ENCODE measurements at regions not wholly inside any gene's neighbourhood (a gene's known extent, or its start where the extent isn't known, plus 50 kb on each side); places are given as distances from the start of the nearest gene placed in this dataset.

DNA sequence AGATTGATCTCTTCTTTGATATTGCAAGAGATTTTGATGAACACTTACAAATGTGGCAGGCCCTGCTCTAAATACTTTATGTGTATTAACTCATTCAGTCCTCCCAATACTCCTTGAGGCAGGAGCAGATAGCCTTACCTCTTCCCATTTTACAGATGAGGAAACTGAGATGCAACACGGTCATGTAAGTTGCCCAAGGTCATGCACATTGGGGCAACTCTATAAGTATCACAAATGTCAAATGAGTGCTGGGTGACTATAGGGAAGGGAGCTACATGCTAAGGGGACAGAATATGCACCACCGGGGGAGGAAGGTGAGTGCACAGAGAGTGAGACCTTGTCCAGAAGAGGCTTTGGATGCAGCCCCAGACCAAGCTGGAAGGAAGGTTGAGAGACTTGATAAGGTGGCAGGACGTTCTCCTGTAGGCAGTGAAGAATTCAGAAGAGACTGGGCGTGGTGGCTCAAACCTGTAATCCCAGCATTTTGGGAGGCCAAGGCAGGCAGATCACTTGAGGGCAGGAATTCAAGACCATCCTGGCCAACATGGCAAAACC lies 132.3 kb upstream of the PWP1 start:
- no peak for DNase-seq

DNA sequence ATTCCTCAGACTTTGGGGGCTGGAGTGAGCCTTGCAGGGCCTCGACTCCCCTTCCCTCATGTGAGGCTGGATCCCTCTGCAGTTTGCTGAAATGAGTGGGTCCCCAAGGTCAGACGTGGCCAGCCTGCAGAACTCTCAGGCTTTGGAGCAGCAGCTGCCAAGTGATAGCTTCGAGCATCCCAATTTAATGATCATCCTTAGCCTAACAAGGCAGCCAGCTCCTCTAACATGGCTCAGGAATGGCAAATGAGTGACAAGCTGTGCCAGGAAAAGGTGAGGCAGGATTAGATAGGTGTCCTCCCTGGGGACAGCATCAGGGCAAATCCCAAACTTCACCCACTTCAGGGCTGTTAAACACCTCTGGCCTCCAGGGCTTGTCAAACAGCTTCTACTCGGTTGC lies 130.7 kb upstream of the PWP1 start:
- DNase-seq, result no peak

- DNase-seq, result no peak
Observed at GRCh38 chr12:107557026-107557425, 128.6 kb upstream of the PWP1 start.

- no peak for DNase-seq
Observed at GRCh38 chr12:107557589-107558100, 128.0 kb upstream of the PWP1 start.

DNA sequence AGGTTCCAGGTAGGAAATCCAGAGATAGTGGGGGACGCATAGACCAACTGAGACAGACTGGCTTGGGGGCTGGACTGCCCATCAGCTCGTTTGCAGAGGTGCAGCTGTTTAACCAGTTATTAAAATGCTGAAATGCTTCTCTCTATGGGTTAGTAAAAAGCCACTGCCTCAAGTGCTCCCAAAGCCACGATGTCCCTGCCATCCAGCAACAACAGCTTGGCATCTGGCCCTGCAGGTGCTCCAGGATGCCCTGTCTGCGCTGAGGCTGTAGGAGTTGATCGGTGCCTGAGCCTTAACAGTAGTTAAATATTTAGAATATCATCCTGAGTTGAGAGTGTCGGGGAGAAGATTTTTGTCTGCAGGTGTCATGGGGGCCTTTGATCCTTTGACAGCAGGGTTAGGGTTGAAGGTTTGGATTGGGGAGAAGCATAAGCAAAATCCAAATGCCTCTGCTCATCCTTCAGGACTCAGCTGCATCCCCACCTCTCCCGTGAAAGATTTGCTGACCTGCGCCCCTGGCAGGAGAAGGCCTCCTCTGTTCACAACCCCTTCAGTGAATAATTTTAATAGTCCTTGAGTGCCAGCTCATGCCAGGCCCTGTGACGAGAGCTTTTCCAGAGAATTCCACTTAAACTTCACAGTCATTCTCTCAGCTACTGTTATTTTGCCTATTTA lies 127.3 kb upstream of the PWP1 start:
- no peak for DNase-seq

- DNase-seq, result no peak
Observed at GRCh38 chr12:107558816-107559382, 126.7 kb upstream of the PWP1 start.

GRCh38 chr12:107560165-107560898 lies 125.3 kb upstream of the PWP1 start:
- DNase-seq, result no peak

DNA sequence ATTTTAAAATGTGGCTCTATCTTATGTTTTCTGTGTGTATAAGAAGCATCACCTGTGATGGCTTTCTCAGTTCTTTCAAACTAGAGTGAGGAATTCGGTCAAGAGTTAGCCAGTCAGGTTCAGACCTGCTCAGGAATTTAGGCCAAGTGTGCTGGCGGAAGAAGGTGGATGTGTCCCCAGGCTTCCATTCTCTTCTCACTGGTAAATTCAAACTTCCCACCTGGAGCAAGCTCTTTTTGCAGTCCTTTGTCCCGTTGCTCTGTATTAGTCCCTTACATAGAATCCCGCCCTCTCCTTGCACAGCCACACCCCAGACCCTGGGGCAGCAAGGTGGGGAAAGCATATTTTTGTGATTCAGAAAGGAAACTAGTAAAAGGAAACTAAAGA lies 124.7 kb upstream of the PWP1 start:
- DNase-seq, result no peak

GRCh38 chr12:107564946-107565345 lies 120.7 kb upstream of the PWP1 start:
- no peak for DNase-seq

- DNase-seq, result no peak
Observed at GRCh38 chr12:107565551-107565950, 120.0 kb upstream of the PWP1 start.

DNA sequence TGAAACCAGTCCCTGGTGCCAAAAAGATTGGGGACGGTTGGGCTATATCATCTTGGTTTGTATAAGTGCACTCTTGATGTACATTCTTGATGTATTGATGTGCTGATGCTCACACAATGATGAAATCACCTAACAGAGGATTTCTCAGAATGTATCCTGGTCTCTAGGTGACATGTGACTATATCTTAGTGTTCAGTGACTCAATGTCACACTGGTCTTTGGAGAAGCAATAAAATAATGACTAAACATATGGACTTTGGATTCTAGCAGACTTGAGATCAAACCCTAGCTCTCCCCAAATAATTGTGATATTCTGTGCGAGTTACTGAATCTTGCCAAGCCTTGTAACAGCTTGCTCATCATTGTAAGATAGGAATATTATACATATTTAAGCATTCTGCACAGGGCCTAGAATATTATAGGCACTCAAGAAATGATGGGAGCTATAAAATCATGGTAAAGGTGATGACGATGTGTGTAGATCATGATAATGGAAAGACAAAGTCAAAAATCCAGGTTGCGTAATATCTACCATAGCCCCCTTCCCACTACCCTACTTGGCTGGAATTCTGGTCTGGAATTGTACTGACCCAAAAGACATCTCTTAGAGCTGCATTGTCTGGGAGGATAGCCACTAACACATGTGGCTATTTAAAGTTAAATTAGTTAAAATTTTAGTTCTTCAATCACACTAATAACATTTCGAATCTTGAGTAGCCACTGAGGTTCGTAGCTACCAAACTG lies 117.6 kb upstream of the PWP1 start:
- no peak for DNase-seq

- no peak for DNase-seq
Observed at GRCh38 chr12:107568718-107569117, 116.9 kb upstream of the PWP1 start.

DNA sequence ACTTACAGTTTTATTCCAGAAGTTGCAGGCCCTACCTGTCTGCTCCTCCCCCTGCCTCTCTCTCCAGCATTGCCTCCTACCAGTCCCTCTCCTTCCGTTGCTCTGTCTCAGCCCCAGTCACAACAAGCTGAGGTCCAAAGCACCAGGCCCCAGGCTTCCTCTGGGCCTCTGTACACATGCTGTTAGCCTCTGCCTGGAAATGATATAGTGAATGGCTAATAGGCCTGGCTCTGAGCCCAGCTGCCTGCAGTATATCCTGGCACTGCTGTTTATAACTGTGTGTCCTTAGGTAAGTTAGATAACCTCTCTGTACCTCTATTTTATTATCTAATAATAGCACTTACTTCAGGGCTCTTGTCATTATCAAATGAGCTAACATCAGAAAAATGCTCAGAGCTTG lies 114.9 kb upstream of the PWP1 start:
- no peak for DNase-seq

- no peak for DNase-seq
Observed at GRCh38 chr12:107571492-107571891, 114.1 kb upstream of the PWP1 start.

DNA sequence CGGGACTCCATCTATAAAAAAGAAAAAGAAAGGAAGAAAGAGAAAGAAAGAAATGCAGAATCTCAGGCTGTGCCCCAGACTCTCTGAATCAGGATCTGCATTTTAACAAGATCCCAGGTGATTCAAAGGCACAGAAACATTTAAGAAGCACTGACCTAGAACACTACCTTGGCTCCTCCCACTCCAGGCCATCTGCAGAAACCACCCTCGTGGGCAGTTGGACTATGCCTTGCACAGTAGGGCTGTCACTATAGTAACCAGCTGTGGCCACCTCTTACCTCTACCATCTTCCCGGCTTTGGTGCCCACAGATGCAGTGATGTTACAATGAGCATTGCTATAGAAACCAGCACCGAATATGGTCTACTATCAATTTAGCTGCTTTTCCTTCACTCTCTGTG lies 110.9 kb upstream of the PWP1 start:
- DNase-seq, result no peak

DNA sequence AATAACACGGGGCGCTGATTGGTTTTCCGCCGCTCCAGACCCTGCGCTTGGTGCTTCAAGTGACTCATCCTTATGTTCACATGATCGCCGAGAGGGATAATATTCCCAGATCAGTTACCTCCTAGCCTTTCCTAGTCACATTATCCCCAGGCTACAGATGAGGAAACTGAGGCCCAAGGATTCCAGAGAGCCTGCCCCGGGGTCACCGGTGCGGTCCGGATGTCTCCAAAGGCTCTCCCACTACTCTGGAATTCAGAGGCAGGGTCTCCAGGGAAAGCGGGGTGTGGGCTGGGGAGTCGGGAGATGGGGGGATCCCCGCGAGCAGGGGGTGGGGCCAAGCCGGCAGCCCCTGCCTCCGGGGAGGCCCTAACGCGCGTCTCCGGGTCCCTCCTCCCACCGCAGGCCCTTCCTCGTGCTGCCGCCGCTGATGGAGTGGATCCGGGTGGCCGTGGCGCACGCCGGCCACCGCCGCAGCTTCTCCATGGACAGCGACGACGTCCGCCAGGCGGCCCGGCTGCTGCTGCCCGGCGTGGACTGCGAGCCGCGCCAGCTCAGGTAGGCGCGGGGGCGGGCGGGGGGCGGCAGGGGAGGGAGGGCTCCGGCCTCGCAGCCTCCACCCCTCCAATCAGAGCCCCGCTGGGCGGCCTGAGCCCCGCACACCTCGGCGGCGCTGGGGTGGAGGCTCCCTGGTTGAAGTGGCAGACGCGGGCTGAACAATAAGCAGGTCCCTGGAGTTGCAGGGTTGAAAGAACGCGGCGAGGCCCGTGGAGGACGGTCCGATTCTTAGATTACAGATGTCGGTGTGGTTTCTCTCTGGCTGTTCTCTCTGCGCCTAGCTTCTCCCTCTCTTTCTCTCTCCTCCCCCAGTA lies 104.6 kb upstream of the PWP1 start:
- peak; percentile 19 for DNase-seq

GRCh38 chr12:107581619-107582015 lies 104.0 kb upstream of the PWP1 start:
- no peak for DNase-seq

GRCh38 chr12:107583551-107583950 lies 102.0 kb upstream of the PWP1 start:
- no peak for DNase-seq

GRCh38 chr12:107584563-107584962 lies 101.0 kb upstream of the PWP1 start:
- no peak for DNase-seq

GRCh38 chr12:107586256-107586970 lies 99.2 kb upstream of the PWP1 start:
- no peak for DNase-seq

GRCh38 chr12:107590413-107590812 lies 95.2 kb upstream of the PWP1 start:
- DNase-seq, result no peak
